Effector memory CD4-positive, alpha-beta T cell (primary cell): ENCODE measurements at regions not wholly inside any gene's neighbourhood (a gene's known extent, or its start where the extent isn't known, plus 50 kb on each side); places are given as distances from the start of the nearest gene placed in this dataset.
"Not testable (repeated sequence)": the region's sequence is repeated elsewhere in the genome, so short reads cannot be mapped to it uniquely, and the experiment has no call there.

ENCODE experiments used
- DNase-seq, 3 donors: peaks; one replicate each; pipeline ENCODE4 v3.0.0-alpha.2; 2020
- H3K27ac ChIP-seq: 2 replicates; pipeline ENCODE4 v1.7.0; 2013; ENCODE audit warnings: mild to moderate bottlenecking, low read length, moderate library complexity; ENCODE audit not compliant: insufficient read depth, poor library complexity, severe bottlenecking
- H3K27me3 ChIP-seq: replicated peaks from 2 replicates; pipeline ENCODE4 v1.7.0; 2013; ENCODE audit warnings: mild to moderate bottlenecking, low read length; ENCODE audit not compliant: insufficient read depth, control insufficient read depth, poor library complexity, severe bottlenecking
- H3K36me3 ChIP-seq: 2 replicates; pipeline ENCODE4 v1.7.0; 2013; ENCODE audit warnings: mild to moderate bottlenecking, low read length, moderate library complexity; ENCODE audit not compliant: control insufficient read depth, insufficient read depth
- H3K4me1 ChIP-seq: 2 replicates; pipeline ENCODE4 v1.7.0; 2013; ENCODE audit warnings: low read length, mild to moderate bottlenecking; ENCODE audit not compliant: control insufficient read depth, insufficient read depth, poor library complexity, severe bottlenecking
- H3K4me3 ChIP-seq: 2 replicates; pipeline ENCODE4 v1.7.0; 2013; ENCODE audit warnings: low read length, low read depth, mild to moderate bottlenecking; ENCODE audit not compliant: insufficient read depth, poor library complexity, severe bottlenecking
- H3K9me3 ChIP-seq: 2 replicates; pipeline ENCODE4 v1.7.0; 2013; ENCODE audit warnings: mild to moderate bottlenecking, low read length, moderate library complexity; ENCODE audit not compliant: control insufficient read depth

DNA sequence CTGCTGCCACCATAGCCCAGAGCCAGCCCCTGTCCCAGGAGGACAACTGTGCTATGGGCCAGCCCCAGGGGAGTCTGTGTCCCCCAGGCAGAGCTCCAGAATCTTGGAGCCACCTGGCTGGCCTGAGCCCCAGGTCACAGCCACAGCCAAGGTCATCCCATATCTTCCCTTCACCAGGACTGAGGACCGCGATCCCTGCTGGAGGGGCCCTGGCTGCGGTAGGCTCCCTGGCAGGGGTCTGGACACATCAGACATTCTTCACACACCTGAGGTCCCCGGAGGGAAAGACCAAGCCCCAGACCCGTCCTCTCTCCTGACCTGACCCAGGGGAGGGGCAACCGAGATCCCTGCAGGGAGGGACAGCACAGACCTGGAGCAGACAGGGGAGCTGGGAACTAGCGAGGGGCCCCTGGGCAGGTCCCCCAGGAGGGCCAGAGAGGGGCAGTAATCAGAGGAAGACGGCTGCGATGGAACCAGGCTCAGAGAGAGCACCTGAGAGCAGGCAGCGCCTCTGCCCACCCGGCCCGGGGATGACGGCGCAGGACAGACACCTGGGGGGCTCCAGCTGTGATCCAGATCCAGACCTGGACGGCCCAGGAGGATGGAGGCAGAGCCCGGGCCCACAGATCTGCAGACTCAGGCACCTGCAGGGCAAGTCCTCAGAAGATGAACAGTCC is 103.2 kb upstream of the EIF5 start:
- Histone ChIP-seq H3K27ac (no peak overlapping the region), H3K27me3 (no peaks in the 10 kb centered on the region), H3K4me3 (no peak overlapping the region), H3K4me1 (no peaks in the 10 kb centered on the region), H3K36me3 (no peaks in the 10 kb centered on the region), H3K9me3 (no peaks in the 10 kb centered on the region)
- no peak for DNase-seq

DNA sequence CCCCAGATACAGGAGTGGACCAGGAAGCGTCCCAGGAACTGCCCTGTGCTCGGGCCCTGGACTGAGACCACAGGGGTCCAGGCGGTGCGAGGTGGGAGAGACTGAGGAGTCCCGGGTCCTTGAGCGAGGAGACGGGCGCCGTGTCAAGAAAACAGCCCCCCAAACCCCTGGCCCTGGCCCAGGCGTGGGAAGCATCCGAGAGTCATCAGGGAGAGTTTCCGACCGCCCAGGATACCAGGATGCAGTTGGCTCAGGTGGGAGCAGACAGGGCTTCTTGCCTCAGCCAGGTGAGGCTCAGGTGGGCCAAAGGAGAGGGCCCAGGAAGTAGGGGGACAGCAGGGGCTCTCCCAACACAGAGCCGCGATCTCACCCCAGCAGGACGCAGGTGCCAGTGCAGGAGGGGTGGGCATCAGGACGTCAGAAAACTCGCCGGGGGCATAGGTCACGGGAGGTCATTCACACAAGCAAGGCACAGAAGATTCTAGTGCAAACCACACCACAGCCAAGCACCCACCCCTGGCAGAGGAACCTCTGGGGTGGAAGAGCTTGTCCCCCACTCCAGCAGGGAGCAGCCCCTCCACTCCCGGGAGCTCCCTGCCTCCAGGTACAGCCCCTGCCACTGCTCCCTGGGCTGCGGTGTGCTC is 102.5 kb upstream of the EIF5 start:
- no peak overlapping the region for H3K4me3 ChIP-seq
- DNase-seq: no peak
- no peaks in the 10 kb centered on the region for H3K4me1 ChIP-seq
- H3K36me3 ChIP-seq: no peaks in the 10 kb centered on the region
- no peaks in the 10 kb centered on the region for H3K27me3 ChIP-seq
- no peak overlapping the region for H3K27ac ChIP-seq
- H3K9me3 ChIP-seq: no peaks in the 10 kb centered on the region

DNA sequence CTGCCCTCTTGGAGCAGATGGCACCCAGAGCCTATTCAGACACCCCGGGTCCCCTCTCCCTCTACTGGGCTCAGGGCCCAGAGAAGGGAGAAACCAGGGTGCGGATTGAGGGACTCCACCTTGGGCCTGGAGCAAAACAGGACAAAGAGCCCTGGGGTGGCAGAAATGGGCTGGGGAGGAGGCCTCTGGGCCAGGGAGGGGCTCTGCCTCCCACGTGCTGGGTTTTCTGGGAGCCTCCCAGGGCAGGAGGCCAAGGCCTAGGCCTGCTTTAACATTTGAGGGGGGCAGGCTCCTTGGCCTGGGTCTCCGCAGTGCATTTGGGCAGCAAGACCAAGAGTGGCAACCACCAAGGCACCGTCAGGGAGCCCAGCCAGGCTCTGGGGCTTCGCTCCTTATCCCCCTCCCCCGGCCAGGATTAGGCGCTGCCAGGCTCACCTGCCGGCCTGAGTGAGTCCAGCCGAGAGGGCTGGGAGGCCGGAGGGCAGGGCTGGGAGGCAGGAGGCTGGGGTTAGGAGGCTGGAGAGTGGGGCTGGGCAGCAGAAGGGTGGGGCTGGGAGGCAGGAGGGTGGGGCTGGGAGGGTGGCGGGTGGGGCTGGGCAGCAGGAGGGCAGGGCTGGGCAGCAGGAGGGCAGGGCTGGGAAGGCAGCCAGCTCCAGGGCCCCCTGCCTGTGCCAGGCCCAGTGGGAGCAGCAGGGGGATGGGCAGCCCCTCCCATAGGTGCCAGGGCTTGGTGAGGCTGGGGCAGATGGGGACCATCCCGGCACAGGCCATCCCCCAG is 101.8 kb upstream of the EIF5 start:
- Histone ChIP-seq H3K27me3 (no peaks in the 10 kb centered on the region), H3K27ac (no peak overlapping the region), H3K4me1 (no peaks in the 10 kb centered on the region), H3K4me3 (no peak overlapping the region), H3K9me3 (no peaks in the 10 kb centered on the region), H3K36me3 (no peaks in the 10 kb centered on the region)
- DNase-seq: no peak

DNA sequence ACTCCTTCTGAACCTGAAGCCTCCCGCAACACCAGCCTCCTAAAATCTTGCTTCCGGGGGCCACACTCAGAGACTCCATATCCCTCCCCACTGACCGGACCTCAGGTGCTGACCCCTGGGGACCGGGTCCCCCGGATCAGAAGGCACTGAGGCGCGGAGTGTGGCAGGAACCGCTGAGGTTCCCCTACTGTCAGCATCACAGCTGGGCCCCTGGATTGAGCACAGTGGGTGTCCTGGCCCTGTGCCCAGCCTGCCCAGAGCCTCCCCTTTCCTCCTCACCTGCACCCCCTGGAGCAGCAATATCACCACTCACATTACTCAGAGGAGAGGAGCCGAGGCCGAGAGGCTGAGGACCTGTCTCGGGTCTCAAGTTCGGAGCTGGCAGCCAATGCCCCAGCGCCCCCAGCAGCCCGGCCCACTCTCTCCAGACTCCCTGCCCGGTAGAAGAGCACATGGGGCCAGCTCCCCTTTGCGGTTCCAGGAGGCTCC is 101.2 kb upstream of the EIF5 start:
- no peaks in the 10 kb centered on the region for H3K4me1 ChIP-seq
- H3K4me3 ChIP-seq: no peak overlapping the region
- H3K27ac ChIP-seq: no peak overlapping the region

DNA sequence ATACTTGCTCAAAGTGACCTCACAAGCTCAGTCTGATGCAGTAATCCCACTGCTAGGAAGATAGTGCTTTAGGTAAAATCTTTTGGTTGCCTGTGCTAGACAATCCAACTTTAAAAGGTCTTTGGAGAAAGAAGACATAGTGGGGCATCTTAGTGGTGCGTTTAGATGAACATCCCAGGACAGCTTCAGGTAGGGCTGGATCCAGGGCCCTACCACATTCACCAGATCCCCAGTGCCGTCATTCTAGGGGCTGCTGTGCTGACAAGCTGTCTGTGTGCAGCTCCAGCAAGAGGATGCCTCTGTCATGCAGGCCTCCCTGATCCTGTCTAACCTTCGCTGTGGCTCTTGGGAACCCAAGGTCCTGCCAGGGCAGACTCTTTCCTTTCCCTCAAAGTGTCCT is 100.7 kb upstream of the EIF5 start:
- Histone ChIP-seq H3K27me3 (no peaks in the 10 kb centered on the region), H3K9me3 (no peaks in the 10 kb centered on the region), H3K4me1 (no peaks in the 10 kb centered on the region), H3K36me3 (no peaks in the 10 kb centered on the region), H3K27ac (no peak overlapping the region), H3K4me3 (no peak overlapping the region)
- no peak for DNase-seq

More for the DNA sequence above, 101.2 kb upstream of the EIF5 start:
- H3K36me3 ChIP-seq: no peaks in the 10 kb centered on the region
- no peak for DNase-seq
- no peaks in the 10 kb centered on the region for H3K9me3 ChIP-seq
- H3K27me3 ChIP-seq: no peaks in the 10 kb centered on the region

DNA sequence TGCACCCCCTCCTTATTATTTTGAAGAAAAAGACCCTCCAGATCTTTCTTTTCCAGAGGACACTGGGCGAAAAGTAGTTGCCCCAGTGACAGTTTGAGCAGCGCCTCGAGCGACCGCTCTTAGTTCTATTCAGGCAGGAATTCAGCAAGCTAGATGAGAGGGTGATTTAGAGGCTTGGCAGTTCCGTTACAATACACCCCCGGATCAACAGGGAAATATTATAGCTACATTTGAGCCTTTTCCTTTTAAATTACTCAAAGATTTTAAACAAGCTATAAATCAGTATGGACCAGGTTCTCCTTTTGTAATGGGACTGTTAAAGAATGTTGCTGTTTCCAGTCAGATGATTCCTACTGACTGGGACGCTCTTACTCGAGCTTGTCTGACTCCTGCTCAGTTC is 99.2 kb upstream of the EIF5 start:
- H3K36me3 ChIP-seq, DNase-seq, H3K4me3 ChIP-seq: not testable (repeated sequence)

DNA sequence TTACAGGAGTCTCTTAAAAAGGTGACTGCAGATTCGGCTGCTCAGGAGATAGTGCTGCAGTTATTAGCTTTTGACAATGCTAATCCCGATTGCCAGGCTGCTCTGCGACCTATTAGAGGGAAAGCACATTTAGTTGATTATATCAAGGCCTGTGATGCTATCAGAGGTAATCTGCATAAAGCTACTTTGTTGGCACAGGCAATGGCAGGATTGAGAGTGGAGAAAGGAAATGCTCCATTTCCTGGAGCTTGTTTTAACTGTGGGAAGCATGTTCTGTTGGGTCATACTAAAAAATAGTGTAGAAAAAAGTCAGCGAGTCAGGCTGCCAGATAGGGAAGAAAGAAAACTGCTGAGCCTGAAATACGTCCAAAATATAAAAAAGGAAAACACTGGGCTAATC is 98.5 kb upstream of the EIF5 start:
- H3K9me3 ChIP-seq, H3K4me3 ChIP-seq: not testable (repeated sequence)

More for the DNA sequence above, 99.2 kb upstream of the EIF5 start:
- H3K27ac ChIP-seq, H3K27me3 ChIP-seq, H3K4me1 ChIP-seq, H3K9me3 ChIP-seq: not testable (repeated sequence)

DNA sequence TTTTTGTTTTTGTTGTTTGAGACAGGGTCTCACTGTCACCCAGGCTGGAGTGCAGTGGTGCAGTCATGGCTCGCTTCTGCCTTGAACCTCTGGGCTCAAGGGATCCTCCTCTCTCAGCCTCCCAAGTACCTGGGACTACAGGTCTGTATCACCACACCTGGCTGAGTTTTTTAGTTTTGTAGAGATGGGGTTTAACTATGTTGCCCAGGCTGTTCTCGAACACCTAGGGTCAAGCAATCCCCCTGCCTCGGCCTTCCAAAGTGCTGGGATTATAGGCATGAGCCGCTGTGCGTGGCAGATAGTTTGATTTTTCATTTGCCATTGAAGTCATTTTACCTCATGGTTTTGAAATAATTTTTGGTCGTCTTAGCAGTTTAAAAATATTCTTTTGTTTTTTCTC is 94.3 kb upstream of the EIF5 start:
- Histone ChIP-seq H3K4me3 (no peak overlapping the region), H3K36me3 (no peaks in the 10 kb centered on the region), H3K27ac (no peak overlapping the region), H3K4me1 (no peaks in the 10 kb centered on the region), H3K9me3 (no peaks in the 10 kb centered on the region), H3K27me3 (no peaks in the 10 kb centered on the region)
- DNase-seq: no peak

More for the DNA sequence above, 98.5 kb upstream of the EIF5 start:
- not testable (repeated sequence) for DNase-seq, H3K27me3 ChIP-seq, H3K4me1 ChIP-seq, H3K36me3 ChIP-seq, H3K27ac ChIP-seq

DNA sequence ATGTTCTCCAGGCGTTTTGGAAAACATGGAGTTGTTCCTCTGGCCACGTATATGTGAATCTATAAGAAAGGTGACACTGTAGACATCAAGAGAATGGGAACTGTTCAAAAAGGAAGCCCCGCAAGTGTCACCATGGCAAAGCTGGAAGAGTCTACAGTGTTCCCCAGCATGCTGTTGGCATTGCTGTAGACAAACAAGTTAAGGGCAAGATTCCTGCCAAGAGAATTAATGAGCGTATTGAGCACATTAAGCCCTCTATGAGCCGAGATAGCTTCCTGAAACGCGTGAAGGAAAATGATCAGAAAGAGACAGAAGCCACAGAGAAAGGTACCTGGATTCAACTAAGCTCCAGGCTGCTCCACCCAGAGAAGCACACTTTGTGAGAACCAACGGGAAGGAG is 92.5 kb upstream of the EIF5 start:
- no peak for DNase-seq
- Histone ChIP-seq H3K27ac (no peak overlapping the region), H3K9me3 (no peaks in the 10 kb centered on the region)

More for the DNA sequence above, 92.5 kb upstream of the EIF5 start:
- Histone ChIP-seq H3K36me3 (no peaks in the 10 kb centered on the region), H3K27me3 (no peaks in the 10 kb centered on the region), H3K4me1 (no peaks in the 10 kb centered on the region), H3K4me3 (no peak overlapping the region)
